C4-2B (cell line): ENCODE measurements at regions not wholly inside any gene's neighbourhood (a gene's known extent, or its start where the extent isn't known, plus 50 kb on each side); places are given as distances from the start of the nearest gene placed in this dataset.

Experiments
- ZFX ChIP-seq: fragments of 450-650 bp; IDR thresholded peaks from 2 replicates; pipeline ENCODE4 v1.6.1; 2017
- TF ChIP-seq, protein P1 (sequence below): fragments of 450-650 bp; conservative IDR thresholded peaks from 2 replicates; pipeline ENCODE4 v1.5.1; 2017; ENCODE audit warnings: mild to moderate bottlenecking

DNA sequence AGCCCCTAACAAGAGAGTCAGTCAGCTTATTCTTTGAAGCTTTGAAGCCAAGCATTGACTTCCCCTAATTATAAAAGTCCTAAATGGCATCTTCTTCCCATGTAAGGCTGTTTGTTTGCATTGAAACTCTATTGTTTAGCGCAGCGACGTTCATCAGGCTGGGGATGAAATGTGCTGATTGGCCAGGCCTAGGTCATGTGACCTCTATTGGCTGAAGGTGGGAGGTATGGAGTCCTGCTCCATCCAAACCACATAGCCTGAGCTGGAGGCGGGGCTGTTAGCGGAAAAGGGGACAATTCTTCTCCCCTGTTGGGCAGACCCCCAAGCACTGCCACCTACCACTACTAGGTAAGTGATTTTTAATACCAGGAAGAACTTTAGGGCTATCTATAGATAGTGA, 145.3 kb upstream of the PRR23C start:
- TF ChIP-seq, protein P1, sequence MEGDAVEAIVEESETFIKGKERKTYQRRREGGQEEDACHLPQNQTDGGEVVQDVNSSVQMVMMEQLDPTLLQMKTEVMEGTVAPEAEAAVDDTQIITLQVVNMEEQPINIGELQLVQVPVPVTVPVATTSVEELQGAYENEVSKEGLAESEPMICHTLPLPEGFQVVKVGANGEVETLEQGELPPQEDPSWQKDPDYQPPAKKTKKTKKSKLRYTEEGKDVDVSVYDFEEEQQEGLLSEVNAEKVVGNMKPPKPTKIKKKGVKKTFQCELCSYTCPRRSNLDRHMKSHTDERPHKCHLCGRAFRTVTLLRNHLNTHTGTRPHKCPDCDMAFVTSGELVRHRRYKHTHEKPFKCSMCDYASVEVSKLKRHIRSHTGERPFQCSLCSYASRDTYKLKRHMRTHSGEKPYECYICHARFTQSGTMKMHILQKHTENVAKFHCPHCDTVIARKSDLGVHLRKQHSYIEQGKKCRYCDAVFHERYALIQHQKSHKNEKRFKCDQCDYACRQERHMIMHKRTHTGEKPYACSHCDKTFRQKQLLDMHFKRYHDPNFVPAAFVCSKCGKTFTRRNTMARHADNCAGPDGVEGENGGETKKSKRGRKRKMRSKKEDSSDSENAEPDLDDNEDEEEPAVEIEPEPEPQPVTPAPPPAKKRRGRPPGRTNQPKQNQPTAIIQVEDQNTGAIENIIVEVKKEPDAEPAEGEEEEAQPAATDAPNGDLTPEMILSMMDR, result no peak
- no peak for TF ChIP-seq ZFX
